Mammary epithelial cell (primary cell): ENCODE measurements at regions not wholly inside any gene's neighbourhood (a gene's known extent, or its start where the extent isn't known, plus 50 kb on each side); places are given as distances from the start of the nearest gene placed in this dataset.
"Not testable (repeated sequence)": the region's sequence is repeated elsewhere in the genome, so short reads cannot be mapped to it uniquely, and the experiment has no call there.

Experiments used
- CTCF ChIP-seq, 2 donors: IDR thresholded peaks in 1 of 2; conservative IDR thresholded peaks in 1 of 2; 2 replicates each; pipeline ENCODE4 v1.5.1; 2011 to 2012; ENCODE audit warnings: inconsistent platforms in 2 of 2, low read length in 2 of 2, mild to moderate bottlenecking in 2 of 2, control low read depth in 1 of 2, low read depth in 1 of 2; ENCODE audit not compliant: insufficient read depth in 1 of 2; ENCODE audit errors: extremely low read depth in 1 of 2
- EZH2 ChIP-seq: IDR thresholded peaks from 2 replicates; pipeline ENCODE4 v1.6.1; 2012; ENCODE audit warnings: low read length, inconsistent platforms, borderline replicate concordance

- TF ChIP-seq CTCF (conservative IDR thresholded peaks at IDR 0.05 in 1 of 2, IDR thresholded peaks at IDR 0.05 in 1 of 2; ENCODE audit: extremely low read depth in 1 of 2, insufficient read depth in 1 of 2, low read depth in 1 of 2, low read length in 2 of 2); EZH2: not testable (repeated sequence)
Observed at GRCh38 chr7:6933954-6934632, 108.0 kb upstream of the CCZ1B start.
